ENCODE measurements at regions not wholly inside any gene's neighbourhood (a gene's known extent, or its start where the extent isn't known, plus 50 kb on each side); places are given as distances from the start of the nearest gene placed in this dataset.

- no peak overlapping the region for H3K27ac ChIP-seq (ENCODE audit: insufficient read depth, low read depth, low read length)
- H3K4me3 ChIP-seq (replicated peaks in 1 of 3; ENCODE audit: insufficient read depth in 1 of 3, low read depth in 1 of 3, low read length in 3 of 3), result no peak overlapping the region
- no peak overlapping the region for H3K9ac ChIP-seq (replicated peaks; ENCODE audit: extremely low read depth, insufficient read depth, low read length)
- no peaks in the 10 kb centered on the region for H4K20me1 ChIP-seq (replicated peaks; ENCODE audit: control insufficient read depth, extremely low read depth, insufficient read depth, low read length)
- dilution Hi-C loops (cut with MboI; ENCODE audit: extremely low pct_ligation_motif_present, low sequenced_read_pairs), result no loop called here
- TF ChIP-seq JUN (IDR thresholded peaks at IDR 0.05; ENCODE audit: borderline replicate concordance, insufficient read depth, insufficient read length, low read depth) (no peak), GATA2 (IDR thresholded peaks at IDR 0.05; ENCODE audit: insufficient read depth, insufficient read length, low read depth, low read length) (no peak), MYC (IDR thresholded peaks at IDR 0.05; ENCODE audit: low read depth, low read length) (no peak), FOS (IDR thresholded peaks at IDR 0.05; ENCODE audit: borderline replicate concordance, insufficient read depth, low read length) (no peak), POLR2A (IDR thresholded peaks at IDR 0.05; ENCODE audit: low read depth, low read length) (no peak), EZH2 (IDR thresholded peaks at IDR 0.05; ENCODE audit: borderline replicate concordance, low read depth, low read length, severe bottlenecking) (no peak), CTCF (IDR thresholded peaks at IDR 0.05; ENCODE audit: extremely low read depth in 1 of 2, insufficient read depth in 1 of 2, low read depth in 1 of 2, low read length in 2 of 2) (no peak), POLR2AphosphoS5 (IDR thresholded peaks at IDR 0.05; ENCODE audit: insufficient read depth, low read depth, low read length) (no peak)
- TF ChIP-seq, protein P1, sequence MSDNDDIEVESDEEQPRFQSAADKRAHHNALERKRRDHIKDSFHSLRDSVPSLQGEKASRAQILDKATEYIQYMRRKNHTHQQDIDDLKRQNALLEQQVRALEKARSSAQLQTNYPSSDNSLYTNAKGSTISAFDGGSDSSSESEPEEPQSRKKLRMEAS (IDR thresholded peaks at IDR 0.05; ENCODE audit: insufficient read depth, insufficient read length), result no peak
- ChIA-PET POLR2A (no interaction called here), CTCF (no interaction called here)
- no peak for FAIRE-seq
- no peaks in the 10 kb centered on the region for H3K79me2 ChIP-seq (ENCODE audit: control insufficient read depth, insufficient read depth, low read length)
- no peak for DNase-seq (ENCODE audit: low read depth, low spot score)
- no peak overlapping the region for H3K4me2 ChIP-seq (ENCODE audit: insufficient read depth, low read length)
- H3K9me1 ChIP-seq (replicated peaks; ENCODE audit: control insufficient read depth, extremely low read depth, insufficient read depth, low read length), result no peaks in the 10 kb centered on the region
- H3K36me3 ChIP-seq (ENCODE audit: control insufficient read depth in 2 of 2, extremely low read depth in 1 of 2, insufficient read depth in 2 of 2, low read length in 2 of 2), result no peaks in the 10 kb centered on the region
- no peaks in the 10 kb centered on the region for H3K9me3 ChIP-seq (replicated peaks; ENCODE audit: control insufficient read depth, insufficient read depth, low read length)
- no TSS peak for BruUV-seq (replicated peaks)
- no peaks in the 10 kb centered on the region for H3K4me1 ChIP-seq (ENCODE audit: control insufficient read depth, extremely low read depth, insufficient read depth, low read length)
- intact Hi-C loops (cut with micrococcal nuclease), result no loop called here
- H2AFZ ChIP-seq (ENCODE audit: low read depth, low read length), result no peak overlapping the region
- H3K27me3 ChIP-seq (ENCODE audit: control insufficient read depth in 2 of 2, insufficient read depth in 2 of 2, low read length in 2 of 2), result no peaks in the 10 kb centered on the region
Measured at GRCh38 chr9:28014212-28014611, 440.9 kb upstream of the C9orf72 start.
